ENCODE measurements at regions not wholly inside any gene's neighbourhood (a gene's known extent, or its start where the extent isn't known, plus 50 kb on each side); places are given as distances from the start of the nearest gene placed in this dataset.
A peak's percentile ranks its signal among the peaks of the same experiment; 100 is the strongest.
"Not testable (repeated sequence)": the region's sequence is repeated elsewhere in the genome, so short reads cannot be mapped to it uniquely, and the experiment has no call there.

DNA sequence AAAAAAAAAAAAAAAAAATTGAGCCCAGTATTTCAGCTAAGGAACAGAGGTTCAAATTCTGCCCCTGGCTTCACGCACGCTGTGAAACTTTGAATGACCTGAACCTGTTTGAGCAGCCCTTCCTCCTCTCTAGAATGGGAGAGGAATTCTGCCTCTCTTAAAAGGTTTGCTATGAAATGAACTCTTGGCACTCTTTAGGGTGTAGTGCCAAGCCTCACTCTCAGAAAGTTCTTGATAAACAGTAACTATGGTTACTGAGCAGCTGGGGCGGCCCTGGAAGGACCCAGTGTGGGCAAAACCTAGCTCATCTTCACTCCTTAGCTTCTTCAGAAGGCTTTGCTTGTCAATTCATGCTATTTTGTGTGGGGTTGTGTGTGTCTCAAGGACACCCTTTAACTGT lies 73.7 kb downstream of the GEMIN8 start:
- peak; percentile 63 for DNase-seq (ENCODE audit: low read depth)

DNA sequence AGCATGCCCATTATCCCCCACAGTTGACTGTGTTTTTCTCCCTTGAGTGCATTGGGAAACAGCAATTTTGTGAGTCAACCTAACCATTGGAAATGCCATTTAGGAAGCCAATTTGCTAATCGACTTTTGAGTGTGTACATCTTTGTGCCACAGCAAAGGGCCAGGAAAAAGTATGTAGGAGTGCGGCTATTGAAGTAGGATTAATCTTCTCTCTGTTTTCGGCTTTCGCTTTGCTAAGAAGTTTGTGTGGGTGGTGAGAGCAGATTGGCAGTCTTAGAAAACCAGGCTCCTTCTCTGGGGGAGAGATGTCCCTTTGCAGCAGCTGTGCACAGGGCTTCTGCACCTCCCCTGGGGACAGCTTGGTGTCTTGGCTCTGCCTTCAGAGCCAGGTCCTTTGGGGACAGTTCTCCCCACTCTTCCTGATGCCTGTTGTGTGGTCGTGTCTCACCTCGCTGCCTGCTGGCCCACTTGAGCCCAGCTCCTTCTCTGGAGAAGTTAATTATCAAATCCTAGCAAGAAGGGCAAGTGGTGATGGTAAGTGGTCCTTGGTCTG lies 74.5 kb downstream of the GEMIN8 start:
- DNase-seq (ENCODE audit: low read depth), result peak; percentile 53

DNA sequence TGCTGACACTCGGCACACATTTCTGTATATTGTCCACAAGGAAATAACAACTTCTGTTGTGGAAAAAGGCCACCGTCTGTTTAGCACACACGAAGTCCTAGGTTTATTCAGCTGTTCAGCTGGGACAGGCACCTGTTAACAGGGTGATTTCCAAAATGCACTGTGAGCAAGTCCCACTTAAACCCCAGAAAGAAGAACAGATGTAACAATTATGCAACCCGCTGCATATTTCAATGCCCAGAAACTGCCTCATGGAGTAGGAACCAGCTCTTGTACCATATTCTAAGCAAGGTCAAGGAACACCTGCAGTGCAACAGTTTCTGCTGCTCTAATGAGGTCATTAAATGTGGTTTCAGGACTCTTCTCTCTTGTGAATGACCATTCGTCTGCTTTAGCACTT lies 77.1 kb downstream of the GEMIN8 start:
- peak; percentile 85 for DNase-seq (ENCODE audit: low read depth)

DNA sequence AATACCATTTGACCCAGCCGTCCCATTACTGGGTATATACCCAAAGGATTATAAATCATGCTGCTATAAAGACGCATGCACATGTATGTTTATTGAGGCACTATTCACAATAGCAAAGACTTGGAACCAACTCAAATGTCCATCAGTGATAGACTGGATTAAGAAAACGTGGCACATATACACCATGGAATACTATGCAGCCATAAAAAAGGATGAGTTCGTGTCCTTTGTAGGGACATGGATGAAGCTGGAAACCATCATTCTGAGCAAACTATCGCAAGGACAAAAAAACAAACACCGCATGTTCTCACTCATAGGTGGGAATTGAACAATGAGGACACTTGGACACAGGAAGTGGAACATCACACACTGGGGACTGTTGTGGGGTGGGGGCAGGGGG lies 83.5 kb downstream of the GEMIN8 start:
- DNase-seq (ENCODE audit: low read depth), result not testable (repeated sequence)

DNA sequence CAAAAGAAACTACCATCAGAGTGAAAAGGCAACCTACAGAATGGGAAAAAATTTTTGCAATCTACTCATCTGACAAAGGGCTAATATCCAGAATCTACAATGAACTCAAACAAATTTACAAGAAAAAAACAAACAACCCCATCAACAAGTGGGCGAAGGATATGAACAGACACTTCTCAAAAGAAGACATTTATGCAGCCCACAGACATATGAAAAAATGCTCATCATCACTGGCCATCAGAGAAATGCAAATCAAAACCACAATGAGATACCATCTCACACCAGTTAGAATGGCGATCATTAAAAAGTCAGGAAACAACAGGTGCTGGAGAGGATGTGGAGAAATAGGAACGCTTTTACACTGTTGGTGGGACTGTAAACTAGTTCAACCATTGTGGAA lies 83.9 kb downstream of the GEMIN8 start:
- DNase-seq (ENCODE audit: low read depth), result not testable (repeated sequence)

DNA sequence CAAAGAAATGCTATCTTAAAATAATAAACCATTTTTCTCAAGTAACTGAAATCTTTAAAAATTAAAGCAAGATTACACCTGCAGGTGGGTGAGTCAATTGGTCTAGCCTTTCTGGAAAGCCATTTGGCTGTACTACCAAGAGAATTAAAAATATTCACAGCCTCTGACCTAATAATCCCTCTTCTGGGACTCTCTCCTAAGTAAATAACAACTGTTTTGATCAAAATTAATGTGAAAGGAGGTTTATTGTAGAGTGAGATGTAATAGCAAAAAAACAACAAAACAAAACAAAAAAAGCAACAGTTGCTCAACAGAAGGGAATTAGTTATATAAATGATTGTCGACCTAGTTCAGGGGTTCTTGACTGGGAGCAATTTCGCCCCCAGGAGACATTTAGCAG lies 89.0 kb downstream of the GEMIN8 start:
- DNase-seq (ENCODE audit: low read depth), result no peak

DNA sequence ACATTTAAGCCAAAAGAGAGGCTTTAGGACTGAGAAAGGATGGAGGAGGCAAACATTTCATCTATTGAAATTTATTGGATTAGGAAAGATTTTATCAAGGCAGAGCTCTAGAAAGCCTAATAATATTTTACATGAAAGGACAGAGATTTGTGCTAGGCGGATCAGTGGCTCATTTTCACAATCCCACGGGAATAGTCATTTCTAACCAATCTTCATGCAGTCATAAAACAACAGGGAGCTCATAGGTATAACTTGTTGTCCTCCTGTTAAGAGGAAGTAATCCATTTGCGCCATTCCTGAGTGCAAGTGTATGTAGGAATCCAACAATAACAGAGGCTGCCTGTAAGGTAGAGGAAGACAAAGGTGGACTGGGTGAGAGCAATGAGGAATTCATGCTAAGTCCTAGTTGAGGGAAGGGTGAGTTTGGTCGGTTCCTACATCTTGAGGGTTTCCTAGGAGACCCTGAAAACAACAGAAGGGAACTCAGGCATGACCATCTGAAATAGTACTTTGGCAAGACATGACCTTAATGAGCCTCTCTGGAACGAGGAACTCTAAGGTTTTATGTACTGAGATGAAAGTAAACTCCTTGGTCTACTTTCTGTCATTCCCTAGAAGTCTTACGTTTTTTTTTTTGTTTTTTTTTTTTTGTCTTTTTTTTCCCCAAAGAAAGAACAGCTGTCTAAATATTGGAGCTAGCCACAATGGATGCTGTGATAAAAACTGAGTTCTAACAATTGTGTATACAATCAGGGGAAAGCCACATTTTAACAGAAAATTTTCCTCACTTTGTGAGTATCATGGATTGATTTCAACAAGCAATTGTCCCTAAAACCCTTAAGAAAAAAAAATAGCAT lies 89.7 kb downstream of the GEMIN8 start:
- no peak for DNase-seq (ENCODE audit: low read depth)

DNA sequence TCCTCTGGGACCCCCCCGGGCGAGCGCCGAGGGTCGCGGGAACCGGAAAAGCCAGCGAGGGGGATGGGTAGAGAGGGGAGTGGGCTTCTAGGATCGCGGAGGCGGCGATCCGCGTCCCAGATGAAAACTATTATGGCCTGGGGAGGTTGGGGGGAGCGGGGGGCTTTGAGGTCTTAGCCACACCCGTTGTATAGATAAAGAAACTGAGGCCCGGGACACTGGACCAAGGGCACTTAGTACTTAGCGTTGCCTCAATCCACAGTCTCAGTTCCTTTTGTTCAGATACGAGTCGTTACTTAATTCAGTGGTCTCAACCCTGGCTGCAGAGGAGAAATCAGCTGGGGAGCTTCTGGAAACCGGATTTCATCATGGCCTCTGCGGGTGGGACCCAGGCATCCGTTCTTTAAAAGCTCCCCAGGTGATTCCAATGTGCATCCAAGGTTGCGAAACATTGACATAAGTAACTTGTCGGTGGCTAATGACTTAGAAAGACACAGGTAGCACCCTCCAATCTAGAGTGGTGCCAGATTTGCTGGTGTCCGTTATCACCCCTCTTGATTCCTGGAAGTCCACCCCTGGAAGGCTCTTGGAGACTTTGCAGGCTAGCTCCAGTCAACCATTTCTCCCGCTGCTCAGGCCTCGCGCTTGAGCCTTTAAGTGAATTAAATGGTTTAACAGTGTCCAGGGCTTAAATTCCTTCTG lies 90.7 kb downstream of the GEMIN8 start:
- no peak for DNase-seq (ENCODE audit: low read depth)

DNA sequence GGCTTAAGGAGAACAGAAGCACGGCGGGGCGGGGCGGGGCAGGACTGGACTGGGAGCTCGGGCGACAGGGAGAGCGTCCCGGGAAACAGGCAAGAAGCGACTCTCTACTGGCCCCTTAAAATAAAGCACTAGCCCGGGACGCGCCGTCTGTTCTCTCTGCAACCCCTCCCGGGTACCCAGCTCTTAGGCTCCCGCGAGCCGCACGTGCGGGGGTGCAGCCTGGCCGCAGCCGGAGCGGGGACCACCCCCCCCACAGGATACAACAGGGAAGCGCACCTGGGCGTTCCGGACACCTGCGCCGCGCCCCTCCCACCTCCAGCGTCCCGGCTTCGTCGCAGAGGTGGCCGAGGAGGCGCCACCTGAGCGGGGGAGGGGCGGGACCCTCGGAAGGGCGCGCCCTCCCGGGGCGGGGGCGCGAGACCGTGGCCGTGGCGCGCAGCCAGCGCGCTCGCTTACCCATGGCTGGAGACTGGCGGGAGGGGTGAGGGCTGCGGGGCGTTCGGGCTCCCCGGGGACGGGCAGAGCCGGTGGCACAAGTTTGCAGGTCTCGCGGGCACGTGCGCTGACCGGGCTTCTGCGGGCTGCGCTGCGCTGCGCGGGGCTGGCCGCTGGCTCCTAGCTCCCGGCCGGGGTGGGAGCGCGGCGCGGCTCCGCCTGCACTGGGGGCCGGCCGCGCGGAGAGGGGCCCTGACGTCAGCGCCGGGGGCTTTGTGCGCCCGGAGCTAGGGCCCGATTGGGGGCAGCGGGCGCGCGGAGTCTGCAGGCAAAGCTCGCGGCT lies 91.5 kb downstream of the GEMIN8 start:
- peak; percentile 57 for DNase-seq (ENCODE audit: low read depth)

DNA sequence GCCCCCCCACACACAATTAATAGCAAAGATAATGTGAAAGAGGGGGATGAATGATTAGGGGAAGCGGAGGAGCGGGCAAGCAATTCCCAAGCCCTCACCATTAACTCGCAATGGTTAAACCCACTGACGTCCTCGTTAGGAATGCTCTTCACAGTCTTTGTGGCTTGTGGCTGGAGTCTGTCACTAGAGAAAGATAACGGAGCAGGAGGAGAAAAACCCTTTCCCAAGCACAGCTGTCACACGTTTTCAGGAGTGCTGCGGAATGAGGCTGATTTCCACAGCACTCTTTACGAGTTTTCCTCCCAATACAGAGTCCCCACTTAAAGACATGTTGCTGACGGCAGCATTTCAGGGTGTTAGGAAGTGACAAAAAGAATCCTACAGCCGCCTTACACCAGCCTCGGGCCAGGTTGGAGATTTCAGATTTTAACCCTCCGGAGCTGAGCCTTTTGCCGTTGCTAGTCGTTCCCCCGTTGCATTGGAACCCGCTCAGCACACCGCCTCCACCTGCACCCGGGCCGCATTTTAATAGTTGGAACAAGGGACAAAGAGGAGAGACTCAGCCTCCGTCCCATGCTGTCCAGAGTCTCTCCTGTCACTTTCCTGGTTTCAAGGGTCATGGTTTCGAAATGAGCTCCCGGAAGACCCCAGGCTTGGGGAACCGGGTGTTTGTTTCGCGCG lies 92.2 kb downstream of the GEMIN8 start:
- DNase-seq (ENCODE audit: low read depth), result peak; percentile 88

DNA sequence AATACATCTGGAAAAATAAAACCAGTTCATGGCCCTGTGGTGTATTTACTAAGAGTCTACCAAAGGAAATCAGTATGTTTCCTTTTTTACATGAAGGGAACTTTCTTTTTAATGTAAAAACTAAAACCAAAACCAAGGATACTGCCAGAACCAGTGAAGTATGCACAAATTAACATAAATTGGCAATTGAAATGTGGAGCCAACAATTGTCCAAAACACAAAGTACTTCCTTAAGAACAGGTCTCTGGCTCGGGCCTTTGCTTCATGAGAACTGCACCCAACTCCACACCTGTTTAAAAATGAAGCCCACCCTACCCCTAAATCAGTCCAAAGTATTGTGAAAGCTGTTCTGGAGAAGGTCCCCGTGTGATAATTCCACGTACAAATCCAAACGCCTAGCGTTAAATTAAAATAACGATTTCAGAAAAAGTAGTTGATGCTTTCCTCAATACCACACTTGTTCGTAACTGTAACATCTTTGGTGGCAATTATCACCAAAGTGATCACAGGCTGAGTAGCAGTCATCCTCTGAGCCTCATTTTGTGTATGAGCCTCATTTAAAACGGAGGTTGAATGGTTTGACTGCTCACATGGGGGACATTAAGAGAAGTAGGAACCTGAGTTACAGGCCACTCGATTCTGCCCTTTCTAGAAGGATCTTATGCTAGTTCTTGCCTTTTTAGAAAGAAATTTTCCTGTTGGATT lies 93.0 kb downstream of the GEMIN8 start:
- DNase-seq (ENCODE audit: low read depth), result no peak

DNA sequence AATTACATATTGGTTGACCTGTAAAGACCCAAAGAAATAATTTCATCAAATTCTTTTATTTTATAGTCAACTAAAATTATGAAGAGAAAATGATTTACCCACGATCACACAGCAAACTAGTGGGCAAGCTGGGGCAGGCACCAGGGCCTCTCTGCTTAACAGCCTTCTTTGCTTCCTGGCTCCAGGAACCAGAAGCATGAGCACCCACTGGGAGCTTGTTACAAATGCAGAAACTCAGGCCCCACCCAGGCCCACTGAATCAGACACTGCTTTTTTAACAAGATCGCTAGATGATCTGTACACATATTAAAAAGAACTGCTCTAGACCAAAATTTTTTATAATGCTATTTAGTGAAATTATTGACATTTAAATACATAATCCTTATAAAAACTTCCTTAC lies 95.0 kb downstream of the GEMIN8 start:
- DNase-seq (ENCODE audit: low read depth), result no peak

DNA sequence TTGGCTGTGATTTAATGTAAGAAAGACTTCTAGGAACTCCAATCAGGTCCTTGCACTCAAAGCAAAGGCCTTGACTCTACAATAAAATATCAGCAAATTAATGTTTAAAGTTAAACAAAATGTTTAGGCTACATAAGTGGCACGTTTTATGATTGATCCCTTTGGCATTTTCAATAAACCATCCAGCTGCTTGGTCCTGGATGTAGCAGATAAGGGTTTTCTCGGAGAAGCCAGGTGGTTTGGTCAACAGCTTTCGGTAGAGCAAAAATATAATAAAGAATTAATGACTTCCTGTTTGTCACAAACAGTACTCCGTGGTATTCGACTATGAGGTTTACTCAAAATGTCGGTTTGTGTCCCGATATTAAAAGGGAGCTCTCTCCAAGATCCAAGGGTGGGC lies 95.8 kb downstream of the GEMIN8 start:
- DNase-seq (ENCODE audit: low read depth), result no peak

DNA sequence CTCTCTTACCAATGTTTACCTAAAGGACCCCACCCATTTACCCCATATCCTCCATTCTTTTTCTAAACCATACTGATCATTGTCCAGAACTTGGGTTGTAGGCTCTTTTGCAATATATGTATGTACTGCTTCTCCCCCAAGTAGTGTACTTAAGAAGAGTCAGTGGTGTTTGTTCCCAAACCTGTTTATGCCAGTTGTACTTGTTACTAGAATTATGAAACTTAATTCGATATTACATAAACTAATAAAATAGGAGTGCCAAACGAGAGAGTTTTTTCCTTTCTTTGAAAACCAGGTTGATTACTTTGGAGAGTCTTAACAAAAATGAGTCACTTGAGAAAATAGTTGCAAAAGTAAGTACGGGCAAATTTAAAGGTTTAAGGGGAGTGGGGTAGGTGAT lies 96.3 kb downstream of the GEMIN8 start:
- no peak for DNase-seq (ENCODE audit: low read depth)

DNA sequence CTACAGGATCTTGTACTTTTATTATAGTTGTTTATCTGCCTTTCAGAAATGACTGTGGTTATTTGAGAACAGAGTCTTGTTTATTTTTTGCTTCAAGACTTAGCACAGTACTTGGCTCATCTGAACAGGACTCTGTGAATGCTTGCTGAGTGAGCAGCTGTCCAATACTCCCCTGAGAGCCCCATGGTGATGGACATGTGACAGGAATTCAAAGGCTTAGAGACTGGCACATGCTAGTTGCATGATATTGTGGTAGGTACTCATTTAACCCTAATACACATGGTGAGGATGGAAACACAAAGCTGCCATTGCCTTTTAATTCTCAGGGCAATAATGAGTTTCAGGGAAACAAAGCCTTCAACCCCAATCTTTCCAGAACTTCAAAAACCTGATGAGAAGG lies 97.3 kb downstream of the GEMIN8 start:
- peak; percentile 80 for DNase-seq (ENCODE audit: low read depth)

DNA sequence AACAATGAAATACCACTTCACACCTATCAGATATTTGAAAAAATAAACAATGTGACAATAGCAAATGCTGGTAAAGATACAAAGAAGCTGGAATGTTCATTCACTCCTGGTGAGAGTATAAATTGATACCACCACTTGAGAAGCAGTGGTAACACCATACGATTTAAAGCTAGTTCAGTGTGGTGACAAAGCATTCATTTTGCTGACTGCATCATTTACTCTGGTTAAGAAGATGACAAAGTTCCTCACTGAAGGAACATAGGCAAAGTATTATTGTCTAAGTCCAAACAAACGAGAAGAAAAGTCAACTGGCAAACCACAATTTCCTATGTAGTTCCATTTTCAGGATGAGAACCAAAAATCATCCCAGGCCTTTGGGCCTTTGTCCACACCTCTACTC lies 102.5 kb downstream of the GEMIN8 start:
- DNase-seq (ENCODE audit: low read depth), result no peak

DNA sequence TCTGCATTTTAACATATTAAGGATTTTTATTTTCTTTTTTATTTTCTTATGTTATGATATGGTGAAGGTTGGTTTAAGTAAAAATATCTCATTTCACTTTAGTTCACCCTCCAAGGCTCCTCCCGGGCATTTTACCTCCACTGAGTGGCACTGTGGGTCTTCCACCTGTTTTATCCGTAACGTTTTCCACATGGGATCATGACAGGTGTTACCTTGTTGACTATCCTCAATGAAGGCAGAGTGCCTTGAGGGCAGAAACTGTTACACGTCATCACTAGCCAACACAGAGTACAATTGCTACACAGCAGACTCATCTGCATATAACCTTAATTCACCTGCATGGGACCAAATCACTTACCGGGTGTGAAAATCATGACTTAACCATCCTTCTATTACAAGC lies 105.8 kb downstream of the GEMIN8 start:
- DNase-seq (ENCODE audit: low read depth), result peak; percentile 61

DNA sequence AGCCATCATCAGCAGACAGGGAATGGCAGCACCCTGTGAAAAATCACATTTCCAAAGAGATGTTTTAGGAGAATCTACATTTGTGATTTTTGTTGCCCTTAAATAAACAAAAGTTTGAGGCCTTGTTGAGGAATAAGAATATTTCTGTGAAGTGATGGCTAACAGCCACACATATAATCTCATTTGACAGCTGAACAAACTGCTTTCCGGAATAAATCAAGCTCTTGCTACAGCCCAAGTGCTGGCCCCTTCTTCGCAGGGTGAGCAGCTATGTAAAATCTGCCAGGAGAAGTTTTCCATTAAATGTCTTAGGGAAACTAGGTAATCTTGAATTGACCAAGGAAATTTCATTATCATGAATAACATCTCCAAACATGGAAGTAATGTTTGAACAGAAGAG lies 106.4 kb upstream of the GPM6B start:
- peak; percentile 67 for DNase-seq (ENCODE audit: low read depth)

DNA sequence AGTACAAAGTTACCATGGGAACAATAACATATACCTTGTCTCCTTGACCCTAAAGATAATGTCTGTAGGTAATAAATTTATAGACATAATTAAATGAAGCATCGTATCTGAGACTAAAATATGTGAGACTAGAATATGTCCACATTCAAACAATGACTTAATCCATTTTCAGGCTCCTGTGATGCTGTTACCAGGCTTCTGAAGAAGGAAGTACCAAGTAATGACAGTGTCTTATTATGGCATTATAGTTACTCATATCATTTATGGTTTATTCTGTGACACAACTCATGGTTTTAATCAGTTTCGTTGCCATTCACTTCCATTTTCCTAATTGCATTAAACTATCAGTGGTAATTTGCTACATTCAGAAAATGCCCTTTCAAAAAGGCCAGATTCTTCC lies 100.6 kb upstream of the GPM6B start:
- DNase-seq (ENCODE audit: low read depth), result no peak

DNA sequence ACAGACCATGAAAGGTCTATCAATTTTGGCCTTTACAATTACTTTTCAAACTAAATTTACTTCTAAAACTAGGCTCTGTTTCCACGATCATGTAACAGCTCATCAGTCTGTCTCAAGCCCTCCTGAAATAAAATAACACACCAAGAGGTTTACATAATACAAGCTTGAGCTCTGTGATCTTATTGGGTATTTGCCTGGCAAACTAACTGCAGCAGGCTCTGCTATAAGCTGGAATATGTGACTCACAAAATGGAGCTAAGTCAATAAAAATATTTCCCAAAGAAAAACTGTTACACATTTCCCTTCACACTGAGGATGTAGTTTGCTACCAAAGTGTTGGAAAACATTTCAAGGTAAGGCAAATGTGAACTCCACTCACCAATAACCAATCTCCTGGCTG lies 94.7 kb upstream of the GPM6B start:
- no peak for DNase-seq (ENCODE audit: low read depth)

DNA sequence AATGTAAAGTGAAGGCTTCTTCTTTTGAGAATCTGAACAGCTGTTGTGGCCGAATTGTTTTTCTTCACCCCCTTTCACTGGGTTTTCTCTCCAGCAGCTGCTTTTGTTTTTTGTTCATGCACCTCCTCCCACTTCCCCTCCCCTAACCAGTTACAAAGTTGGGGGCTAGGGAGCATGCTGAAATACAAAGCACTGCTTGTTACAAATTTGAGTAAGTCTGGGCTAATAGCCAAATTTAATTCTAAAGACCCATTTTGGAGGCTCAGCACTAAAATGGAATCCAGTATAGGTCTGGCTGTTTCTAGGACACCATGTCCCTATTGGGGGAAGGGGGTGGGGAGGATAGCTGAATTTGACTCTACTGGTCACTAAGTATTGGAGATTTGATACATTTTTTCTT lies 89.2 kb upstream of the GPM6B start:
- peak; percentile 72 for DNase-seq (ENCODE audit: low read depth)

Measured in myocyte (in vitro differentiated cells).